Activated naive CD4-positive, alpha-beta T cell treated with anti-CD3 and anti-CD28 coated beads, Interleukin-2, amount 10 ng/mL, durations not matched to agents 7 days and 5 days (primary cell): ENCODE measurements at regions not wholly inside any gene's neighbourhood (a gene's known extent, or its start where the extent isn't known, plus 50 kb on each side); places are given as distances from the start of the nearest gene placed in this dataset.

Experiments
- CTCF ChIA-PET: fragments of 350-600 bp; sonication (Branson Sonifier 250); formaldehyde crosslinking; loops from one replicate; lab custom pipeline; 2021; ENCODE audit warnings: antibody characterized with exemption; lab: Charles Lee
- DNase-seq: peaks from one replicate; pipeline ENCODE4 v3.0.0-alpha.2; 2020
- H3K27ac Mint-ChIP-seq: one replicate; pipeline ENCODE4 v1.8.0; 2021; ENCODE audit warnings: mild to moderate bottlenecking, moderate library complexity, mixed read lengths
- H3K27me3 Mint-ChIP-seq: one replicate; pipeline ENCODE4 v1.8.0; 2021; ENCODE audit warnings: mild to moderate bottlenecking, mixed read lengths
- H3K36me3 Mint-ChIP-seq: one replicate; pipeline ENCODE4 v1.8.0; 2021; ENCODE audit warnings: mixed read lengths
- H3K4me1 Mint-ChIP-seq: one replicate; pipeline ENCODE4 v1.8.0; 2021; ENCODE audit warnings: mixed read lengths
- H3K4me3 Mint-ChIP-seq: one replicate; pipeline ENCODE4 v1.8.0; 2021; ENCODE audit warnings: mild to moderate bottlenecking, moderate library complexity, mixed read lengths
- H3K9me3 Mint-ChIP-seq: one replicate; pipeline ENCODE4 v1.8.0; 2021; ENCODE audit warnings: mixed read lengths

GRCh38 chr20:16194617-16195360 is 378.5 kb downstream of the KIF16B start:
- DNase-seq, result no peak
- H3K27me3 Mint-ChIP-seq, result no peaks in the 10 kb centered on the region
- H3K27ac Mint-ChIP-seq, result no peak overlapping the region
- H3K36me3 Mint-ChIP-seq, result no peaks in the 10 kb centered on the region
- H3K9me3 Mint-ChIP-seq, result peaks cover 3% of the 10 kb centered on the region
- H3K4me3 Mint-ChIP-seq, result no peak overlapping the region
- CTCF ChIA-PET, result no interaction called here
- H3K4me1 Mint-ChIP-seq, result no peaks in the 10 kb centered on the region

- CTCF ChIA-PET, result no interaction called here
- Mint-ChIP-seq H3K4me1 (no peaks in the 10 kb centered on the region), H3K27ac (no peak overlapping the region), H3K27me3 (no peaks in the 10 kb centered on the region), H3K9me3 (no peaks in the 10 kb centered on the region), H3K36me3 (no peaks in the 10 kb centered on the region), H3K4me3 (no peak overlapping the region)
- no peak for DNase-seq
Measured at GRCh38 chr20:16191496-16191895, 381.8 kb downstream of the KIF16B start.

GRCh38 chr20:16189371-16189770 is 383.9 kb downstream of the KIF16B start:
- no peaks in the 10 kb centered on the region for H3K36me3 Mint-ChIP-seq
- H3K4me3 Mint-ChIP-seq, result no peak overlapping the region
- no peaks in the 10 kb centered on the region for H3K27me3 Mint-ChIP-seq
- no peak overlapping the region for H3K27ac Mint-ChIP-seq
- CTCF ChIA-PET, result no interaction called here
- DNase-seq, result no peak
- H3K4me1 Mint-ChIP-seq, result no peaks in the 10 kb centered on the region
- H3K9me3 Mint-ChIP-seq, result peaks cover 10% of the 10 kb centered on the region

GRCh38 chr20:16187956-16188616 is 385.2 kb downstream of the KIF16B start:
- no peaks in the 10 kb centered on the region for H3K36me3 Mint-ChIP-seq
- H3K9me3 Mint-ChIP-seq, result peaks cover 10% of the 10 kb centered on the region
- H3K4me3 Mint-ChIP-seq, result no peak overlapping the region
- no peaks in the 10 kb centered on the region for H3K27me3 Mint-ChIP-seq
- CTCF ChIA-PET, result no interaction called here
- no peak overlapping the region for H3K27ac Mint-ChIP-seq
- H3K4me1 Mint-ChIP-seq, result no peaks in the 10 kb centered on the region
- no peak for DNase-seq

DNA sequence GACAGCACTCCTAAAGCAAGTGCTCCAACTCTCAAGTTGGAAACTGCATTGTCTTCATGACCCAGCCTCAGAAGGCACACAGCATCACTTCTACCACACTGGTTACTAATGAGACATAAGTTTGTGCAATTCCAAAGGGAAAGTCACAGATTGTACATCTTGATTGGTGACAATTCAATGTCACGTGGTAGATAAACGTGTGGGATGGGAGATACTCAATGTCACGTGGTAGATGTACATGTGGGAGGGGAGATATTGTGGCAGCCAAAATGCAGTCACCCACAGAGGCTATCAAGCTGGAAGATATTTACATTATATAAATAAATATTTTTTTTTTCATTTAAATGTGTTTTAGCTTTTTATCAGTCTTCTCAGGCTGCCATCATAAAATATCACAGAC is 393.3 kb downstream of the KIF16B start:
- Mint-ChIP-seq H3K36me3 (no peaks in the 10 kb centered on the region), H3K4me1 (no peaks in the 10 kb centered on the region), H3K4me3 (no peak overlapping the region), H3K27me3 (no peaks in the 10 kb centered on the region), H3K27ac (no peak overlapping the region), H3K9me3 (peaks cover 5% of the 10 kb centered on the region)
- CTCF ChIA-PET, result no interaction called here
- no peak for DNase-seq

- Mint-ChIP-seq H3K36me3 (no peaks in the 10 kb centered on the region), H3K27me3 (no peaks in the 10 kb centered on the region), H3K27ac (no peak overlapping the region), H3K9me3 (peaks cover 3% of the 10 kb centered on the region), H3K4me1 (no peaks in the 10 kb centered on the region), H3K4me3 (no peak overlapping the region)
- no peak for DNase-seq
- CTCF ChIA-PET, result no interaction called here
Measured at GRCh38 chr20:16179371-16179770, 393.9 kb downstream of the KIF16B start.

DNA sequence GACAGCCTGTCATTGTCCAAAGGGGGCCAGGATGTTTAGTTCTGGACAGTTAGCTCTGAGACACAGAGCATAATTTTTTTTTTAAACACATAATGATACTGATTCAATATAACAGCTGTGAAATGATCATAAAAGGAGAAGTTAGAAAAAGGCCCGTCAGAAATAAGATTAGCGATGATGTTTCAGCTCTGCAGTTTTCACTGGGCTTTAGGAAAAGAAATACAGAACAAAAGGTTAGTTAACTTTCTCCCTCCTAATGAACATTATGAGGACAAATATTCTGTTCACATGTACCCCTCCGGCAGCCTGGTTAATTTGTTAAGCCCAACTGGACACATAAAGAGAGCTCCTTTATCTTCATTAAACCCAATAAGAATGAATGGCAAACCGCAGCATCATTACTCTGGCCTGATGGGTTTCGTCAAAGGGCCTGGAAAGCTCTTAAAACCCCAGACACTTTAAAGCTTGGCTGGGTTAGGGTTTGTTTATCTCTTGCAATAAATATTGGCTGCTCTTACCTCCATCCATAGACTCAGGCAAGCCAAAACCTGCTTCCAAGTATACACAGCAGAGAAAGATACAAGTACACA is 394.6 kb downstream of the KIF16B start:
- Mint-ChIP-seq H3K27ac (no peak overlapping the region), H3K36me3 (no peaks in the 10 kb centered on the region), H3K9me3 (peaks cover 3% of the 10 kb centered on the region), H3K4me1 (no peaks in the 10 kb centered on the region), H3K27me3 (no peaks in the 10 kb centered on the region), H3K4me3 (no peak overlapping the region)
- no peak for DNase-seq
- CTCF ChIA-PET, result no interaction called here

- H3K36me3 Mint-ChIP-seq, result no peaks in the 10 kb centered on the region
- H3K4me1 Mint-ChIP-seq, result no peaks in the 10 kb centered on the region
- CTCF ChIA-PET, result no interaction called here
- no peak for DNase-seq
- H3K27me3 Mint-ChIP-seq, result no peaks in the 10 kb centered on the region
- H3K4me3 Mint-ChIP-seq, result no peak overlapping the region
- H3K9me3 Mint-ChIP-seq, result peaks cover 3% of the 10 kb centered on the region
- H3K27ac Mint-ChIP-seq, result no peak overlapping the region
Measured at GRCh38 chr20:16175322-16175961, 397.8 kb downstream of the KIF16B start.

DNA sequence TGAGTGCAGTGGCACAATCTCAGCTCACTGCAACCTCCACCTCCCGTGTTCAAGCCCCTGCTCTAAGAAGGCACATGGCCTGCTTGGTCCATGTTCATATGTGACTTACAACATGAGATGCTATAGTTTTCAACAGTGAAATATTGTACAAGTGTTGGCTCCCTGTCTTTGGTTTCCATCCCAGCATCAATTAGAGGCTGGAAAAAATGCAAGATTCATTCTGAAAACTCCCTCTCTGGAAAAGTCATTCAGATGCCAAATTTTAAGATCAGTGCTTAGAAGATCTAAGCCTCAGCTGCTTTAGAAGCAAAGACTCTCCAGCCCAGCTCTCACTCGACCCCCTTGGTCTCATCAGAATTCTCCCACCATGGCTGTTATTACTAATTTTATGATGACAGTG is 398.9 kb downstream of the KIF16B start:
- Mint-ChIP-seq H3K4me3 (no peak overlapping the region), H3K27ac (no peak overlapping the region), H3K9me3 (no peaks in the 10 kb centered on the region), H3K4me1 (no peaks in the 10 kb centered on the region), H3K36me3 (no peaks in the 10 kb centered on the region), H3K27me3 (no peaks in the 10 kb centered on the region)
- CTCF ChIA-PET, result no interaction called here
- DNase-seq, result no peak

DNA sequence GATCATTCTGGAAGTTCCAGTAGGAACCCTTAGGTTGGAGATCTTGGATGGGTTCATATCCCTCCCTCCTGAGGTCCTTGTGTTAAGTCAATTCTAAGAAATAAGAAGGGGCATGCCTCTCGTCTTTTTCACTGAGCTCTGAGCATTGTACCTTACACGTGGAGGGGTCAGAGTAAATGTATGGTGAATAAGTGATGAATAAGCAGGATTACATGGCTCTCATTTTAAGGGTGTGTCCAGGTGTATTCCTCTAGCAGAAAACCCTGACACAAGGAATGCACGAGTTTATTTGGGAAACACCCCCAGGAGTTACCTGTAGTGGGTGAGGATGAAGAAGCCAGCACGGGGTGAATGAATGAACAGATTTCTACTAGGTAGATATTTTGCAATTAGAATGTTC is 400.2 kb downstream of the KIF16B start:
- CTCF ChIA-PET, result no interaction called here
- no peaks in the 10 kb centered on the region for H3K4me1 Mint-ChIP-seq
- no peaks in the 10 kb centered on the region for H3K27me3 Mint-ChIP-seq
- no peaks in the 10 kb centered on the region for H3K36me3 Mint-ChIP-seq
- no peak for DNase-seq
- peaks cover 5% of the 10 kb centered on the region for H3K9me3 Mint-ChIP-seq
- no peak overlapping the region for H3K27ac Mint-ChIP-seq
- H3K4me3 Mint-ChIP-seq, result no peak overlapping the region

DNA sequence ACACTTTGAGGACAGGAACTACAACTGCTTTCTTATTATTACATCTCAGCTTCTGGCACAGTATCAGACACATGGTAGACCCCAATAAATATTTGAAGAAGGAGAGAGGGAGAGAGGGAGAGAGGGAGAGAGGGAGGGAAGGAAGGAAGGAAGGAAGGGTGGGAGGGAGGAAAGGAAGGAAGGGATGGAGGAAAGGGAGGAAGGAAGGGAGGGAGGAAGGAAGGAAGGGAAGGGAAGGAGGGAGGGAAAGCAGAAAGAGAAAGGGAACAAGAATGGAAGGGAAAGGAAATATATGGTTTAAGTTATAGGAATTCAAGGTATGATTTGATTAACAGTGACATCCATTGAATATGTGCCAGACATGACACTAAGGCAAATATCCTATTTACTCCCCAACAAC is 402.1 kb downstream of the KIF16B start:
- DNase-seq, result no peak
- H3K36me3 Mint-ChIP-seq, result no peaks in the 10 kb centered on the region
- no peak overlapping the region for H3K27ac Mint-ChIP-seq
- no peaks in the 10 kb centered on the region for H3K27me3 Mint-ChIP-seq
- H3K4me3 Mint-ChIP-seq, result no peak overlapping the region
- CTCF ChIA-PET, result no interaction called here
- H3K4me1 Mint-ChIP-seq, result no peaks in the 10 kb centered on the region
- H3K9me3 Mint-ChIP-seq, result peaks cover 5% of the 10 kb centered on the region

DNA sequence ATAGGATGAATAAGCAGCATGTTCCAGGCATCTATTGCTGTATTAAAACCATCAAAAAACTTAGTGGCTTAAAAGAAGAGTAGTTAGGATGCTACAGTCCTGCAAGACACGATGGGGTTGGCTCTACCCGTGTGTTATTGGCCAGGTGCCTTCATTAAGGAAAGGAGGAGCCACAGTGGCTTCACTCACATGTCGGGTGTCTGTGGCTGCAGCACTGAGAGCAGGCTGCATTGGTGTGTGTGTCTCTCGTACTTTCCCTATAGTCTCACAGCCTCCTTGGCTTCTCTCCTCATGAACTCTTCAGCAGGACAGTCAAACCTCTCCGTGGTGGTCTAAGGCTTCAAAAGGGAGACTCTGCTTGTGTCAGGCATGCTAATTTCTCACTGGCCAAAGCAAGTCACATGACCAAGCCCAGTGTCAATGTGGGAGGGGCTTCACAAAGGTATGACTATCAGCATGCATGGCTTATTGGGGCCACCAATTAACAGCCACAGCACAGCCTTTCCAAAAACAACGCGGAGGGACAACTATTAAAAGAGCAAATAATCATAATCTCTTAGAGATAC is 402.8 kb downstream of the KIF16B start:
- Mint-ChIP-seq H3K27ac (no peak overlapping the region), H3K4me1 (no peaks in the 10 kb centered on the region), H3K4me3 (no peak overlapping the region), H3K9me3 (peaks cover 5% of the 10 kb centered on the region), H3K36me3 (no peaks in the 10 kb centered on the region), H3K27me3 (no peaks in the 10 kb centered on the region)
- DNase-seq, result no peak
- CTCF ChIA-PET, result no interaction called here

GRCh38 chr20:16167423-16168130 is 405.7 kb downstream of the KIF16B start:
- CTCF ChIA-PET, result no interaction called here
- H3K27me3 Mint-ChIP-seq, result no peaks in the 10 kb centered on the region
- no peak overlapping the region for H3K4me3 Mint-ChIP-seq
- H3K9me3 Mint-ChIP-seq, result peaks cover 11% of the 10 kb centered on the region
- DNase-seq, result no peak
- H3K27ac Mint-ChIP-seq, result no peak overlapping the region
- H3K4me1 Mint-ChIP-seq, result no peaks in the 10 kb centered on the region
- H3K36me3 Mint-ChIP-seq, result no peaks in the 10 kb centered on the region

GRCh38 chr20:16166737-16167136 is 406.5 kb downstream of the KIF16B start:
- H3K27ac Mint-ChIP-seq, result no peak overlapping the region
- no peak for DNase-seq
- no peaks in the 10 kb centered on the region for H3K4me1 Mint-ChIP-seq
- CTCF ChIA-PET, result no interaction called here
- H3K4me3 Mint-ChIP-seq, result no peak overlapping the region
- H3K27me3 Mint-ChIP-seq, result no peaks in the 10 kb centered on the region
- no peaks in the 10 kb centered on the region for H3K36me3 Mint-ChIP-seq
- H3K9me3 Mint-ChIP-seq, result peaks cover 11% of the 10 kb centered on the region
